ENCODE measurements at regions not wholly inside any gene's neighbourhood (a gene's known extent, or its start where the extent isn't known, plus 50 kb on each side); places are given as distances from the start of the nearest gene placed in this dataset.

DNA sequence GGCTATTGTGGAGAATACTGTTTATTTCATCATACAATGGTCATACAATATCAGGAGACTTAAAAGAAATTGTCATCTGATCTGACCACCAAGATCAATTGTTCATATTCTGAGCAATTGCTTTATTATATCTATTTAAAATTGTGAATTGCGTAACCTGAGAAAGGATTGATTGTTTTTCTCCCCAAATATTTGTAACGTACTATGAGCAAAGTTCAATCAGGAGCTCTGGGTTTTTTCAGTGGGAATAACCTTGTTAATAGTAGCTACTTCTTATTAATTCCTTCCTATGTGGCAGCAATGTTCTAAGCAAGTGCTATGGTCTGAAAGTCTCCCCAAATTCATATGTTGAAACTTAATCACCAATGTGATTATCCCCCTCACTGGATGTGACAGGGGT, 323.1 kb downstream of the ZPLD1 start:
- no peak for DNase-seq

DNA sequence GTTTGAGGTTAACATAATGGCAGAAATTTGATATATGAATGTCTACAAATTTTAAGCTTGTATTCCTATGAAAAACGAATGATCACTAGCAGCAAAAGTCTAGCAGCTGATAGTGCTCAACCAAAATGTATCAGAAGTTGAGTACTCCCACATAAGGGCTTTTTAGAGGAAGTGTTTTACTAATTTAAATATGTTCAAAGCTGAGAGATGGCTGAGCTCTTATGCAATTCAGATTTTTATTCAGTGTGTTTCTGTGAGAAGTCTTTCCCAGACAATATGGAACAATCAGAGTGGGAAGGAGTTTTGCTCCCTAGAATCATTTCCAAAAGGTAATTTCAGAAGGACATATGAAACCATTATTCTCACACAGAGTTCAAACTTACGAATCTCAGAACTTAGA, 327.0 kb downstream of the ZPLD1 start:
- no peak for DNase-seq

DNA sequence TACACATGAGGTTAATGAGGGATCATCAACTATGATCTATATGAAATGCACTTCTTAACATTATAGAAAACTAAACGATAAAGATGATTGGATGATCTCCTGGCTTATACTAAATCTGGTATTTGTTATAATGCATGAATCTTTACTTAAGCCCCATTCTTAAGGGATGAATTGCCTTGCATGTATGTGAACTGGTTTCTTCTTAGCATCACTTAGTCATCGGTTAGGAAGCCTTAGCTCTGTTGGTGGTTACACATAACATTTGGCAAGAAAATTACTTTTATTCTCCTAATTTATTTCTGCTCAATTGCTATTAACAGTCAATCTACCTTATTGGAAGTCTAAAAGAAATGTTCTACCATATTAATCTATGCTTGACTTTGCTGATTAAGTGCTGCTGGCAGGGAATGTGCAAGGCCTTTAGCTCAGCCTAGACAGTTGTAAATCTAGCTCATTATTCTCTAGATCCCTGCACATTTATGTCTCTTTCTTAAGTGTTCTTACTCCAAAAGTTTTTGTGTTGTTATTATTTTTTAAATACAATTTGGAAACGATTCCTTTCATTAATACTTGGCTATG, 356.0 kb downstream of the ZPLD1 start:
- DNase-seq = no peak

DNA sequence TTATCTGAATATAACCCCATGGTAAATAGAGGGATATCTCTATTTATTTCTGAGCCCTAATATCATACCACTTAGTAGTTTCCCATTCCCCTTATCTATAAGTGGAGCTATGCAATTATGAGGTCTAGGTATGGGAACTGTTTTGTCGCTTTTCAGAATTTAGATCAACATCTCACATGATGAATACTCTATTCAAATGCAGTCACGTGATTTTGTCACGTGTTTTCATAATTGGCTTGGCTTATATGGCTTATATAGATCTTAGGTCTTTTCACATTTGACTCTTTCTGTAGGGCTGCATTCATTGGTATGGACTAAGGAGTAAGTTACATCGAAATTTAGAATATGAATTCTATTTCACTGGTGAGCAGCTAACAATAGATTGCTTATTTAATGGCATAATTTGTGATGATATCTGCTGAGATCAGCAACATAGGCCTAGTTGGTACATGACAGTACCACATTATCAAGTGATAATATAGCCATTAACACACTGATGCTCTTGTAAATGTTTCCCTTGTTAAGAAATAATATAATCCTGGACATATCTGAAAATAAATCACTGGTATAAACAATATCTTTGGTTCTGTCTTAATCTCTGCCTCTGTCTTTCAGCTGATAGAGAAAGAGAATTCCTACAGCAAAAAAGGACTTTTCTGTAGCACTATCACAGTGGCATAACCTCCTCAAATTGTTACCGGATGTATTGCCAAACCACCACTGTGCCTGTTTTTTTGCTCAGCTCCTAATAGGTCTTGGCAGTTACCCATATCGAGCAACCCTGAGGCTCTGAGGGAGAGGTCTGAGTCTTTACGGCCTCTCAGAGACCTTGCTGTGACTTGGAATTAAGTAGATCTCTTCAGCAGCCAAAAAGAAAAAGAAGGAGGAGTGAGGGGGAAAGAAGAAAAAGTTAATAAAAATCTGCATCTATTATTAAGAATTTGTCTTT, 357.1 kb downstream of the ZPLD1 start:
- no peak for DNase-seq

DNA sequence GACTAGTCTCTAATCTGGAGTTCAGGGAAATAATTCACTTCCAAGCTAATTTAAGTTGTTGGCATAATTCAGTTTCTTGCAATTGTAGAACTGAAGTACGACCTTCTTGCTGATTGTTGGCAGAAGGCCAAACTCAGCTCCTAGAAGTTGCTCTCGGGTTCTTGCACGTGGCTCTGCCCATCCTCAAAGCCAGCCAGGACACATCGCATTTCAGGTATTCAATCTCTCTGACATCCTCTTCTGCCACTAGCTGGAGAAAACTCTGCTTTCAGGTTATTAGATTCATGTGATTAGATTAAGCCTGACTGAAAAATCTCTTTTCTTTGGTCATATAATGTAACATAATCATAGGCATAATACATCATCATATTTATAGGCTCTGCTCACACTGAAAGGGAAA, 362.0 kb downstream of the ZPLD1 start:
- no peak for DNase-seq

DNA sequence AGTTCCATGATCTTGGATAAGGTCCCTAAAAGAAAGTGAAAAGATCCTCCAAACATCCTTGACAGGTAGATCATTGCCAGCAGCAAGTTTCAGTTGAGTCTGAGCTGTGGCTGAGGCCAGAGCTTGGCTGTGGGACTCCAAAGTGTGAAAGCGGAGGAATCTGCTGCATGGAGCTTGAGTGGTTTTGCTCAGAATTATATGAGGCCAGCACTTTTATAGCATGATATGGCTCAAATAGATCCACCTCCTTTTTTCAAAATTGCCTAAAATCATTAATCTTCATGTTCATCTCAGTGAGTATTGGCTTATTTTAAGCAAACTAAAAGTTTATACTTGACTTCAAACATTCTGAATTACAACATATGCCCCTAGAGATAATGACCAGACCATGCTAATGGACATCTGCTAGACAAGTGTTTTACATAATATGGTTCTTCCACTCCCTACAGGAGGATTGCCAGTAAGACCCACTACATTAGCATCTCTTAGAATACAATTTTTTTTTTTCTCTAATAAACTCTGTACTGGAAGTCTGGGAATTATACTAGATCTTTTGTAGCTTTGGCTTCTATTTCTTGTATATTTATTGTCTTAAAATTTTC, 368.1 kb downstream of the ZPLD1 start:
- DNase-seq = no peak

DNA sequence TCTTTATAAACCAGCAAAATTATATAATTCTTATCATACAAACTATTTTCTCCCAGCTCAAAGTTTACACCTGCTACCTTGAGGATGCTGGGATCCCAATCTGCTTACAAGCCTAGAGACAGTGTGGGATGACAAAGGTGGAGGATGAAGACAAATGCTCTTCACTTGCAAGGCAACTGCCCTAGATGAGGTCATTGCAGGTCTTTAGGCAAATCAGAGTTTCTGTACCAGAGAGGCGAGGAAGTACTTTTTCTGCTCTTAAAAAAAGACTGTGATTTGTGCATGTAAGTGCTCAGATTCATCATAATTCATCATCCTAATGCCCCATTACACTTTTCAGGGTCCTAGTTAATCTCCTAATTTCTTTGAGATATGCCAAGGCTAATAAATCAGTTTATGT, 376.1 kb downstream of the ZPLD1 start:
- DNase-seq = no peak

DNA sequence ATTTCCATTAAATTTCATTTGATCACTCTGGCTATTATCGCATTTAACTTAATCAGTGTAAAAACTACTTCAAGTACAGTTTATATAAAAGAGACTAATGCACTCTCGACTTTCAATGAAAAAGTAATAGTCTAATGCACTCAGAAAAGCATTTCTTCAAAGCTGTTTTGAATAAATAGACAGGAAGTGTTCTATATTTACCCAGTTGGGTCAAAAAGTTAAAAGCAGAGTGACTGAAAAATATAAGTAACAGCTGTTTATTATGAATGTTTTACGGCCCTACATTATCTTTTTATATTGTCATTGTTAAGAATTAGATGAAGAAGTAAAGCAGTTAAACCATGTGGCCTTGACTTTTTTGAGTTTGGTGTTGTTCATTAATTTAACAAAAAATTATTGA, 391.8 kb downstream of the ZPLD1 start:
- no peak for DNase-seq

DNA sequence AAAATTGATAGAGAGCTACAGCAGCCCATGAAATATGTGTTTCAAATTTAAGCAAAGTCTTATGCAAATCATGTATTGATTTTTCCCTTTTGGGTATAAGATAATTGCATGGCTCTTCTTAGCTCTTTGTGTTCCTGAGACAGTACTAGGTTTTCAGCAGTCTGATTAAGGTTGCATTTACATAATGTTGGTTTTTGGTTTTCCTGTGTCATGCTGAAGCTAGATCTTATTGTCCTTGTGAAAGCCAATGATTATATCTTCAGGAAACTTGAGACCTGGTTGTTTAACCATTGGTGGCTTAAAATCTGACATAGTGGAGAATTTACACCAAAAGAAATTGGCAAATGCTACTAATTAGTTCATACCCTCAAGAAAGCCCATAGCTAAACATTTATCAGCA, 392.6 kb downstream of the ZPLD1 start:
- no peak for DNase-seq

DNA sequence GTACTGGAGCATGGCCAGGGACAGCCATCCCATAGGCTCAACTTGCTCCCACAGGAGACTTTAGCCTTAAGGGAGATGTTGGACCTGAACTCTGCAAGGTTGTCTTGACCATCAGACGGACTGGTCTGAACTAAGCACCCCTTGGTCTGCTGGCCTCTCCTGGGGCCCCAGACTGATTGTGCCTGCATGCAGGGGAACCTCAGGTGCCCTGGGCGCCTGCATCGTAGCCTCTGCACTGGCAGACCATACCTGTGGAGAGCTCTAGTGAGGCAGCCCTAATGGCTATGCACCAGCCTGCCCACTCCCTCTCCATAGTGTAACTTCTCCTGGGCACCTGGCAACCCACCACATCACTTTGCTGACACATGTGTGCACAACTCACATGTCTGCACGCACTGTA, 395.6 kb downstream of the ZPLD1 start:
- DNase-seq = no peak

DNA sequence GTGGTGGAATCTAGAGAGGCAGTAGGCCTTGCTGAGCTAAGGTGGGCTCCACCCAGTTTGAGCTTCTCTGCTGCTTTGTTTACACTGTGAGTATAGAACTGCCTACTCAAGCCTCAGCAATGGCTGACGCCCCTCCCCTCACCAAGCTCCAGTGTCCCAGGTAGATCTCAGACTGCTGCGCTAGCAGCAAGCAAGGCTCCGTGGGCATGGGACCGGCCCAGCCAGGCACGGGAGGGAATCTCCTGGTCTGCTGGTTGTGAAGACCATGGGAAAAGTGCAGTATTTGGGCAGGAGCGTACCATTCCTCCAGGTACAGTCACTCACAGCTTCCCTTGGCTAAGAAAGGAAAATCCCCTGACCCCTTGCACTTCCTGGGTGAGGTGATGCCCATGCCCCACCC, 407.1 kb downstream of the ZPLD1 start:
- no peak for DNase-seq

DNA sequence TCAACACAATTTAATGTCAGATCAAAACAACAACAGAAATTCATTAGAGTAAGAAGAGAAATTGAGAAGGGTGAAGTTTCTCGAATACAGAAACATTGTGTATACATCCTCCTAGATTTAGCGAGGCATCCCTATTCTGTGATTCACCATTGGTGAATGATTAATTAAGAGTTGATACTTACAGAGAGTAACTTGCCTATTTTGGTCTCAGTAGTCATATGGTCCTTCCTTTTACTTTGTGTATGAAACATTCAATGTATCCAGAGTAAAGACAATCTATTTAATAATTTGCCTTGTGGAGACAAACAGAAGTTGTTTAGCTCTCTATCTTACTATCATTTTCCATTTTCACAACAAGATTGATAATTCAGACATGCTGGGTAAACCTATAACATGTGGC, 432.0 kb downstream of the ZPLD1 start:
- no peak for DNase-seq

DNA sequence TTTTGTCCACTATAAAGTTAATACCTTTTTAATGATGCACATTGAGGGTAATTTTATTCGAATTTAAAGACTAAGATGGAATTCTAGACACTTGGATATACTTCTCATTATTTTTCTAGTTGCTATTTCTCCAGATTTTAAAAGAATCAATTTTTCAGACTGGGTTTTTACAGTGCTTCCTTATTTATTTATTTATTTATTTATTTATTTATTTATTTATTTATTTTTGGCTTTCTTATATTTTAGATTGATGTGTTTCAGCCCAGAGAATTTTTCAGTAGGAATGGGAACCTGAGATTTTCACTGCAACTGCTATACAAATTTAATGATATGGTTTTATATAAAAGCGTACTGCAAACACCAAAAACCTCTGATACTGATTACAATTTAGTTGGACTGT, 448.7 kb downstream of the ZPLD1 start:
- DNase-seq = no peak

DNA sequence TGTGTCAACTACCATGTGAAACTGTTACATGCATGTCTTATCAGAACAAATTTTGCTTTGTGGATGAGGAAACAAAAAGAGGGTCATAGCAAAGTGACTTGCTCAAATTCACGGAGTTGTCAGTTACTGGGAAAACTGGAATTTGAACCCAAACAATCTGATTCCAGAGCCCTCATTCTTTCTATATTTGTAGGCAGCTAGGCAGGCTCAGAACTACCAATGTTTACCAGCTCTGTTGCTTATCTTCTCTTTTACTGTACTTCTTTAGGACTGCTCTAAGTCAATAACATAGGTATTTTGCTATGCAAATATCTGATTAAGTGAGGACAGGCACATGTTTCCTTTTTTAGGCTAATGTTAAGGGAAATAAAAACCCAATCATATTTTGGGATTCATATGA, 450.5 kb downstream of the ZPLD1 start:
- DNase-seq = no peak

DNA sequence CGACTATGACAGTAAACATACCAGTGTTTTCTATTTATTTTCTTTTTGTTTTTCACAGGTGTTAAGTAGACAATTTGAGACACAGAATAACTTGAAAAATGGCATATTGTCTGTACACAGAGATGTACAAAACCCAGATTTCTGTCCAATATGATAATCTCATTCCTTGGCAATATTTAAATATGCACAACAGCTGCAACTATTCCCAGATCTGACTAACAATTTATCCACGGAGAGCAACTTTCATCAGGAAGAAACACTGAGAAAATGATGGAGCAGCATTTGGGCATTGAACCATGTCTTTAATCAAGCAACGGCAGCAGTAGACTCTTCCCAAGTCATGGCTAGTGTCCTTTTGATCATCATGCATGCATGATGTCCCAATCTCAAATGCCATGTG, 452.6 kb downstream of the ZPLD1 start:
- no peak for DNase-seq

DNA sequence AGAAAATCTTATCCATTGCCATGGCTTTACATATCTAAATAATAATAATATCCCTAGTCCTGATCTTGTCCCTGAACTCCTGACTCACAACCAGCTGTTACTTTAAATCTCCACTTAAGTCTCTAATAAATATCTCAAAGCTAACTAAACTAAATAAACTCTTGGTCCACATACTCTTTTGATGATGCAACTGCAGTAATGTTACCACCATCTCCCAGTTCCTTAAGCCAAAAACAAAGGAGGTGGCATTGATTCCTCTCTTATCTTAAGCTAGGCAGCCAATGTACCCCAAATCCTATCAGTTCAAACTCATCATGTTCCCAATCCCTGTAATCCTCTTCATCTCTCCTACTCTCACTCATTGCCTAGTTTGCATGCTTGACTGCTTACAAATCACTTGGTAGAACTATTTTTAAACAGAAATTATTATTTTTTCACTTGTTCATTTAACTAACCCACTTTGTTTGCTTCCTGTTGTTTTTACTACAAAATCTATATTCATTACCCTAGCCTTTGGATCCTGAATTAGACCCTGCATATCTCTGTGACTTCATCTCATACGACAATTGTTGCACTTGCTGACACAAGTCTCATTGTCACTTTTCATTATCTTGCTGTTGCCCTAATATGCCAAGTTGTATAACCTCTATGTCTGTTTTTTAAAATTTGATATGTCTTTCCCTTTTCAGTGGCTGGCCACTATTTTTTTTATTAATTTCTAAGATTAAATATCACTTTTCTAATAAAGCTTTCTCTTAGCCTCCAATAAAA, 462.2 kb downstream of the ZPLD1 start:
- no peak for DNase-seq

DNA sequence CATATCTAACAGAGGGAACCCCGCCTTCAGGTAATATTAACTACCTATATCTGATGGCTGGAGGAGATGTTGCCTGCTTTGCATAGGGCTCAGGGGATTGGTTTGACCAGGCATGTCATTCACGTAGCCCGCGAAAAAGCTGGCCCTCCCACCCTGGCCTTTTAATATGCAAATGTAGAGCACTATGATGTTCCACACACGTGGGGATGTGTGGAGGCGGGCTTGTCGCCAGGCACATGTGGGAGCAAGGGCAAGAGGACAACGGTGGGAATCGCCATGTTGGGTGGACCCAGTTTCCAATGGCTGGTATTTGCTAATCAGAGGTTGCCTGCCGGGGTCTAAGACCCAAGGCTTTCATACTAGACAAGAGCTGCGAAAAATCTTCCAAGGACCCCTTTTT, 469.8 kb downstream of the ZPLD1 start:
- no peak for DNase-seq

DNA sequence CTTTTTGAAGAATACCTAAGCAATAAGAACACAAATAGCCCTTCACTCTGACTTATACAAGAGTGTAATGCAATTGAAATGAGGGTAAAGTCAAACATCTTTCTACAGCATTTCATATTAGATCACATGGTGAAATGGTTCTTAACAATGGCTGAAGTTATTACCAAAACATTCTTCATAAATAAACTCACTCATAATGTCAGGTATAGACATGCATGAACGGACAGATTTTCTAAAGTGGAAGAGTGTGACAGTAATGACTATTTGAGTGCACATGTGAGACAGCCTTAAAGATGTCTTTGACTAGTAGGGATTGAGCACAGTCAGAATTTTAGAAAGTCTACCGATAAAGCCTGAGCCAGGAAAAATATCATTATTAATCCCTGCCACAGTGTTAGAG, 471.0 kb downstream of the ZPLD1 start:
- no peak for DNase-seq

DNA sequence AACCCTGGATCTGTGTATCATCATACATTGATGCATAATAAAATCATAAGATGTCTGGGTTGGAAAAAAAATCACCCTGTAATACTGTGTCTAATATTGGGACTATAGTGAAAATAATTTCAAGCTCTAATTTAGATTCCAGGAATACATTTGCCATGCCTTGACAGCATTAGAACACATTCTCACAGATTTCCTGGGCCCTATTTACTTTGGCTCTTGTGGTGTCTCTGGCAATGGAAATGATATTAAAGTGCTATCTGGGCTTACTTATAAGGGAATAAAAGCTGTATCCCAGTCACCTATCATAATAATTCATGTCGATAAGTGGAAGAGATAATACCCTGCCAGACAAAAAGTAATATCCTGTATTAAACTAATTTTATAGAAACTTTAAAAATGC, 472.0 kb downstream of the ZPLD1 start:
- DNase-seq = no peak

DNA sequence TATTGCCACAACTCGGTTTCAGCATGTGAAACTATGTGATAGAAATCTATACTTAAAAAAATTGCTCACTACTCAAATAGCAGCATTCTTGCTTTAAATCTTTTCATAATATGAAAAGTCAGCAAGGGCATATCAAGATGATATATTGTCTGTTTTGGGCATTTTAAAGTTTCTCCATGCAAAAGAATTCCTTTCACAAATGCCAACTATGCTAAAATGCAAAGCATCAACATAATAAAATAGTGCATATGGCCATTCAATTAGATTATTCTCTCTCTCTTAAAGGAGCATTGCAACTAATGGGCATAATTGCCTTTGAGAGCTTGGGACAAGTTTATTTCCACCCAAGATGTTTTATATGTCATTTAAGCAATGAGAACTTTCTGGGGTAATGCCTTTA, 475.1 kb downstream of the ZPLD1 start:
- no peak for DNase-seq

DNA sequence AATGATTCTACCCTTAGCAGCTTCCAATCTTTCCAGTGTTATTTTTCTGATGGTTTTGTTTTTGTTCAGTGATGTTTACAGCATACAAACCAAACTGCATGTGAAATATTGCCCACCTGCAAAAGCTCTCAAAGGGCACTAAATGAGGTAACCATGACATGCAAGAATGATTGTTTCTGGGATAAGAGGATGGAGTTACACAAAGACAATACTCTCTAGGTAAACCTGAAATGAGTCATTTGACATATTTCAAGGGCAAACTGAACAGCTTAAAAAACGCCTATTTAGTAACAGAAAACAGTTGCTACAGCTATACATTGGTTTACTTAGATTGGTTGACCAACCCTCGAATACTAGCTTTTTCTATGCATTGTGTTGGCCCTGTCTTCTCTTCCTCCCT, 481.7 kb downstream of the ZPLD1 start:
- no peak for DNase-seq

DNA sequence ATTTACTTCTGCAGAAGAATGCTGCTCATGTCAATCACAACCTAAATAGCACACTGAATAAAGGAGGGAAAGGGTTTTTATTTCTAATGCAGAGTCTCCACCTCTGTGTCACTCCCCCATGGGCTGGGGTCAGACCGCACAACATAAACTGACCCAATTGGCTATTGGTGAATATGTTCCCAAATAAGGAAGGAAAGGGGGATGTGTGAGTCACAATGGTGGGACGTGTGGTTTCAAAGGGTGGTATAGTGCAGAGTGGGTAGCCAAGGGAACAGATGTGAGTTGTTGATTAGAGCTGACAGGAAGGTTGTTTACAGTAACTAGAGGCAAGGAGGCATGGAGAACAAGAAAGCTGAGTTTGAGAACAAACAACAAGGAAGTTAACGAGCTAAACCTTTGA, 491.8 kb downstream of the ZPLD1 start:
- no peak for DNase-seq

DNA sequence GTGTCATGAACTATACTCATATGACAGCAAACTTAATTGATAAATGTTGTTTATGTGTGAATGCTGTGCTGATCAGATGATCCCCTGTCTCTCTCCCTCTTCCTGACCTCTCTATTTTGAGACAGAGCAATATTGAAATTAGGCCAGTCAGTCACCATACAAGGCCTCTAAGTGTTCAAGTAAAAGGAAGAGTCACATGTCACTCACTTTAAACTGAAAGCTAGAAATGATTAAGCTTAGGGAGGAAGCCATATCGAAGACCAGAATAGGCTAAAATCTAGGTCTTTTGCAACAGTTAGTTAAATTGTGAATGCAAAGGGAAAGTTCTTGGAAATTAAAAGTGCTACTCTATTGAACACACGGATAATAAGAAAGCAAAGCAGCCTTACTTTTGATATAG, 498.6 kb downstream of the ZPLD1 start:
- no peak for DNase-seq

Data from activated effector memory CD4-positive, alpha-beta T cell treated with Interleukin-2 at 50 U/mL for 16 hours (primary cell).